Activated T-helper 2 cell treated with anti-CD3 and anti-CD28 coated beads, Interferon-gamma antibody, Interleukin-2, Interleukin-4, amounts not matched to agents 10 μg/mL and 5 μg/mL and 100 μg/mL, durations not matched to agents 14 hours and 24 hours and 36 hours (primary cell): ENCODE measurements at regions not wholly inside any gene's neighbourhood (a gene's known extent, or its start where the extent isn't known, plus 50 kb on each side); places are given as distances from the start of the nearest gene placed in this dataset.
"Not testable (repeated sequence)": the region's sequence is repeated elsewhere in the genome, so short reads cannot be mapped to it uniquely, and the experiment has no call there.

Experiments
- DNase-seq: peaks from one replicate; pipeline ENCODE4 v3.0.0; 2021; ENCODE audit warnings: low spot score
- H3K27ac Mint-ChIP-seq: one replicate; pipeline ENCODE4 v1.8.0; 2021; ENCODE audit warnings: mixed read lengths
- H3K27me3 Mint-ChIP-seq: one replicate; pipeline ENCODE4 v1.8.0; 2021; ENCODE audit warnings: low read depth, mixed read lengths
- H3K36me3 Mint-ChIP-seq: one replicate; pipeline ENCODE4 v1.8.0; 2021; ENCODE audit warnings: low read depth, mixed read lengths
- H3K4me1 Mint-ChIP-seq: one replicate; pipeline ENCODE4 v1.8.0; 2021; ENCODE audit warnings: low read depth, mixed read lengths
- H3K4me3 Mint-ChIP-seq: one replicate; pipeline ENCODE4 v1.8.0; 2021; ENCODE audit warnings: low read depth, mild to moderate bottlenecking, moderate library complexity, mixed read lengths
- H3K9me3 Mint-ChIP-seq: one replicate; pipeline ENCODE4 v1.8.0; 2021; ENCODE audit warnings: mixed read lengths
- intact Hi-C: fragments of 100-400 bp; cut with micrococcal nuclease; formaldehyde crosslinking; loops from one replicate; pipeline ENCODE4 v1.15.1; 2023

DNA sequence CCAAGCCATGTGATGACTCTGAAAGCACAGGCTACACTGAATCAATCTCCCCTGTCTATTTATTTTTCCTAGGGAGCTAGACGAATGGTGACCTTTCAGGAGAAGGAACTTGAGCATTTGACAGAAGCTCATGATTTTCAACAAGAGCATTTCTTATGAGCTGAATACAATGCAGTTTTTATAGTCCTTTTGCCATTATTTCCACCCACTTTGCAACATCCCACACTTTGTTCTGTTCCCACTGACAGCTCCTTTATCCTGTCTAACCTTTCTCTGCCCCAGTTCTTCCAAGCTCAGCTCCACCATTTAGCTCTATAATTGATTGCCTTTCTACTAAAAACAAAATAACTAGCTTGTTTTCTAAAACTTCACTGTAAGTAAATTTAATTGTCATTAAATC, 91.9 kb upstream of the PRSS1 start:
- Mint-ChIP-seq H3K4me1 (no peaks in the 10 kb centered on the region), H3K4me3 (no peak overlapping the region), H3K27me3 (peaks cover 22% of the 10 kb centered on the region), H3K9me3 (no peaks in the 10 kb centered on the region), H3K27ac (no peak overlapping the region), H3K36me3 (no peaks in the 10 kb centered on the region)
- no peak for DNase-seq
- intact Hi-C loops: no loop called here

GRCh38 chr7:142654398-142654797, 94.9 kb upstream of the PRSS1 start:
- peaks cover 18% of the 10 kb centered on the region for H3K27me3 Mint-ChIP-seq
- H3K4me1 Mint-ChIP-seq: no peaks in the 10 kb centered on the region
- DNase-seq: no peak
- no peak overlapping the region for H3K27ac Mint-ChIP-seq
- H3K36me3 Mint-ChIP-seq: no peaks in the 10 kb centered on the region
- intact Hi-C loops: no loop called here
- H3K9me3 Mint-ChIP-seq: no peaks in the 10 kb centered on the region
- H3K4me3 Mint-ChIP-seq: no peak overlapping the region

DNA sequence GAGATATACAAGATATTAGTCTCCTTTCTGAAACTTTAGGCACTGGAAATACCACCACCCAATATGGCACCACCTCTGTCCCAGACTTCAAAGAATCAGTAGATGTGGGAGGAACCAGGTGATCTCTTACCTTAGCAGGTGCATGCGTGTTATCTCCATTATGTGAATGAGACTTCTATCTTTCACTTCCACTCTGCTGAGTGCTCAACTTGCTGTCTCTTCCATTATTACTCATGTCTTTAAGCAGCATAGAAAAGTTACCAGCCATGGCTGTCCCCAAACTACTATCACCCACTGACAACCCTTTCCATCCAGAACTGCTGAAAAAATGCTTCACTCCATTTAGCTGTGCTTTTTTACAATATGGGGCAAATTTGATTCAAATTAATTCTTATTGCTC, 101.5 kb upstream of the PRSS1 start:
- intact Hi-C loops: no loop called here
- DNase-seq: no peak
- H3K4me3 Mint-ChIP-seq: no peak overlapping the region

DNA sequence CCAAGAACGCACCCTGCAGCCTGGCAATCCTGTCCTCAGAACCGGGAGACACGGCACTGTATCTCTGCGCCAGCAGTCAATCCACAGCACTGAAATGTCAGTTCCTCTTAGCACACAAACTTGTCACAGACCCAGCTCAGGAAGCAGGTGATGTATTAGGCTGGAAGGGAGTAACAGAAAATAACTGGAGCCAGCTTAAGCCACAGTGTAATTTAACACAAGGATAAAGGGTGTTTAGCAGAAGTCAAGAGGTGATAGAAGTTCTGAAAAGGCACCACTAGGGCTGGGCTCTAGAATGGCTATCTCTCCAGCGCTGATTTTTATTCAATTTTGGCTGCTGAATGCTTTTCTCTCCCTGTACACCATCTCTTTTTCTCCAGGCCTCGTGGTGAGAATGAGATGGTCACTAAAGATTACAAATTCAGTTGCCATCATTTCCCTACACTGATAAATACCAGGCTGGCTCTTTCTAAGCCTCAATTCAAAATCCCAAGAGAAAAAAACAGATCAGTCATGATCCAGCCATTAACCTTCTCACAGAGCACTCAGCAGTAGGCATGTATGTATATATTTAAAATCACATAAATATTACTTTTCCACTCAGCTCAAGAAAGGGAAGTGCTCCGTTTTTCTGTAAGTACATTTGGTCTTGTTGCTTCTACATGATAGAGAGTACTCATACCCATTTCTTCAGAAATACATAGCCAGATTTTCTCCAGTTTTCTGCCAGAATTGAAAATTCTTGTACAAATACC, 102.7 kb upstream of the PRSS1 start:
- Mint-ChIP-seq H3K9me3 (no peaks in the 10 kb centered on the region), H3K4me3 (peak overlapping the region; percentile 37), H3K27me3 (peaks cover 35% of the 10 kb centered on the region), H3K4me1 (peaks cover 1% of the 10 kb centered on the region), H3K27ac (no peak overlapping the region), H3K36me3 (no peaks in the 10 kb centered on the region)
- intact Hi-C loops: no loop called here
- DNase-seq: no peak

More for the DNA sequence above, 101.5 kb upstream of the PRSS1 start:
- Mint-ChIP-seq H3K27me3 (peaks cover 31% of the 10 kb centered on the region), H3K36me3 (no peaks in the 10 kb centered on the region), H3K4me1 (no peaks in the 10 kb centered on the region), H3K27ac (no peak overlapping the region), H3K9me3 (no peaks in the 10 kb centered on the region)

- peaks cover 33% of the 10 kb centered on the region for H3K27me3 Mint-ChIP-seq
- no peaks in the 10 kb centered on the region for H3K36me3 Mint-ChIP-seq
- peak overlapping the region; percentile 37 for H3K4me3 Mint-ChIP-seq
- no peaks in the 10 kb centered on the region for H3K9me3 Mint-ChIP-seq
- no peak overlapping the region for H3K27ac Mint-ChIP-seq
- no peak for DNase-seq
- peaks cover 1% of the 10 kb centered on the region for H3K4me1 Mint-ChIP-seq
- intact Hi-C loops: no loop called here
These were observed 103.5 kb upstream of the PRSS1 start for GRCh38 chr7:142645777-142646176.

GRCh38 chr7:142642316-142642715, 107.0 kb upstream of the PRSS1 start:
- H3K9me3 Mint-ChIP-seq: no peaks in the 10 kb centered on the region
- no peaks in the 10 kb centered on the region for H3K36me3 Mint-ChIP-seq
- no peak for DNase-seq
- H3K27me3 Mint-ChIP-seq: peaks cover 20% of the 10 kb centered on the region
- no peak overlapping the region for H3K27ac Mint-ChIP-seq
- H3K4me3 Mint-ChIP-seq: no peak overlapping the region
- intact Hi-C loops: no loop called here
- peaks cover 6% of the 10 kb centered on the region for H3K4me1 Mint-ChIP-seq

GRCh38 chr7:142641252-142641651, 108.0 kb upstream of the PRSS1 start:
- H3K36me3 Mint-ChIP-seq, intact Hi-C loops, DNase-seq, H3K27ac Mint-ChIP-seq, H3K4me3 Mint-ChIP-seq, H3K9me3 Mint-ChIP-seq: not testable (repeated sequence)
- Mint-ChIP-seq H3K27me3 (peaks cover 20% of the 10 kb centered on the region), H3K4me1 (peaks cover 12% of the 10 kb centered on the region)

- intact Hi-C loops: no loop called here
- Mint-ChIP-seq H3K9me3 (no peaks in the 10 kb centered on the region), H3K27ac (no peak overlapping the region), H3K36me3 (no peaks in the 10 kb centered on the region), H3K27me3 (peaks cover 11% of the 10 kb centered on the region), H3K4me1 (peaks cover 12% of the 10 kb centered on the region), H3K4me3 (no peak overlapping the region)
- DNase-seq: no peak
These were observed 110.7 kb upstream of the PRSS1 start for GRCh38 chr7:142638581-142638980.

DNA sequence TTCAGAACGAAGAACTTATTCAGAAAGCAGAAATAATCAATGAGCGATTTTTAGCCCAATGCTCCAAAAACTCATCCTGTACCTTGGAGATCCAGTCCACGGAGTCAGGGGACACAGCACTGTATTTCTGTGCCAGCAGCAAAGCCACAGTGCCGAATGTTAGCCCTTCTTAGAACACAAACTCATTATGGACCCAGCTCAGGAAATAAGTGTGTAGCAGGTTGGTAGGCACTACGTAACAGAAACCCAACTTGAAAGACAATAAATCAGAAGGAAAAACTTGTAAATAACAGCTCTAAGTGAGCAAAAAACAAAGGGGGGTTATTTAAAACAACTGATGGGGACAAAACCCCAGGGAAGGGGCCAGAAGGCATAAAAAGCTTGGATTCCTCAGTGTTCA, 112.0 kb upstream of the PRSS1 start:
- H3K9me3 Mint-ChIP-seq: no peaks in the 10 kb centered on the region
- H3K36me3 Mint-ChIP-seq: no peaks in the 10 kb centered on the region
- H3K4me3 Mint-ChIP-seq: peak overlapping the region; percentile 80
- H3K27ac Mint-ChIP-seq: peak overlapping the region; percentile 97
- H3K4me1 Mint-ChIP-seq: peaks cover 15% of the 10 kb centered on the region
- no peak for DNase-seq
- intact Hi-C loops: loop anchor here (2.0 kb wide), 1 partner anchor 148 kb away; no protein-coding TSS in a partner anchor
- peaks cover 9% of the 10 kb centered on the region for H3K27me3 Mint-ChIP-seq

DNA sequence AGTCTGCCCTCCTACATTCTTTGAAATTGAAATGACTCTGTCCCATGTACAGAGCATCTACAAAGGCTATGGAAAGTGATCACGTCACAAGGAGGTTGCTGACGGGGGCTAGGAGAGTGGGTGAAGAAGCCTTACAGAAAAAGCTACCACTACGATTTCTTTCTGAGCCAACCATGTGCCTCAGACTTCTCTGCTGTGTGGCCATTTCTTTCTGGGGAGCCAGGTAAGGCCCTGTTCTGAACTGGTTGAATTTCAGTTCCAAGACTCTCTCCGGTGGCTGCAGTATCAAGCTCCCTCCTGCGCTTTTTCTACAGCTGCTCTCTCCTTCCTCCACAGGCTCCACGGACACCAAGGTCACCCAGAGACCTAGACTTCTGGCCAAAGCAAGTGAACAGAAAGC, 112.5 kb upstream of the PRSS1 start:
- intact Hi-C loops: loop anchor here (2.0 kb wide), 1 partner anchor 148 kb away; no protein-coding TSS in a partner anchor

DNA sequence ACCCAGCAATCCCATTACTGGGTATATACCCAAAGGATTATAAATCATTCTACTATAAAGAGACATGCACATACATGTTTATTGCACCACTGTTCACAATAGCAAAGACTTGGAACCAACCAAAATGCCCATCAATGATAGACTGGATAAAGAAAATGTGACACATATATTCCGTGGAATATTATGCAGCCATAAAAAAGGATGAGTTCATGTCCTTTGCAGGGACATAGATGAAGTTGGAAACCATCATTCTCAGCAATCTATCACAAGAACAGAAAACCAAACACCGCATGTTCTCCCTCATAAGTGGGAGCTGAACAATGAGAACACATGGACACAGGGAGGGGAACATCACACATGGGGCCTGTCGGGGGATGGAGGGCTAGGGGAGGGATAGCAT, 113.2 kb upstream of the PRSS1 start:
- intact Hi-C loops: loop anchor here (2.0 kb wide), 1 partner anchor 149 kb away; no protein-coding TSS in a partner anchor
- not testable (repeated sequence) for H3K27ac Mint-ChIP-seq, DNase-seq, H3K36me3 Mint-ChIP-seq, H3K9me3 Mint-ChIP-seq
- Mint-ChIP-seq H3K27me3 (peaks cover 15% of the 10 kb centered on the region), H3K4me3 (peak overlapping the region; percentile 21), H3K4me1 (peaks cover 15% of the 10 kb centered on the region)

More for the DNA sequence above, 112.5 kb upstream of the PRSS1 start:
- Mint-ChIP-seq H3K27ac (peak overlapping the region; percentile 97), H3K4me1 (peaks cover 15% of the 10 kb centered on the region), H3K36me3 (no peaks in the 10 kb centered on the region), H3K4me3 (peak overlapping the region; percentile 80), H3K9me3 (no peaks in the 10 kb centered on the region), H3K27me3 (peaks cover 11% of the 10 kb centered on the region)
- DNase-seq: no peak

DNA sequence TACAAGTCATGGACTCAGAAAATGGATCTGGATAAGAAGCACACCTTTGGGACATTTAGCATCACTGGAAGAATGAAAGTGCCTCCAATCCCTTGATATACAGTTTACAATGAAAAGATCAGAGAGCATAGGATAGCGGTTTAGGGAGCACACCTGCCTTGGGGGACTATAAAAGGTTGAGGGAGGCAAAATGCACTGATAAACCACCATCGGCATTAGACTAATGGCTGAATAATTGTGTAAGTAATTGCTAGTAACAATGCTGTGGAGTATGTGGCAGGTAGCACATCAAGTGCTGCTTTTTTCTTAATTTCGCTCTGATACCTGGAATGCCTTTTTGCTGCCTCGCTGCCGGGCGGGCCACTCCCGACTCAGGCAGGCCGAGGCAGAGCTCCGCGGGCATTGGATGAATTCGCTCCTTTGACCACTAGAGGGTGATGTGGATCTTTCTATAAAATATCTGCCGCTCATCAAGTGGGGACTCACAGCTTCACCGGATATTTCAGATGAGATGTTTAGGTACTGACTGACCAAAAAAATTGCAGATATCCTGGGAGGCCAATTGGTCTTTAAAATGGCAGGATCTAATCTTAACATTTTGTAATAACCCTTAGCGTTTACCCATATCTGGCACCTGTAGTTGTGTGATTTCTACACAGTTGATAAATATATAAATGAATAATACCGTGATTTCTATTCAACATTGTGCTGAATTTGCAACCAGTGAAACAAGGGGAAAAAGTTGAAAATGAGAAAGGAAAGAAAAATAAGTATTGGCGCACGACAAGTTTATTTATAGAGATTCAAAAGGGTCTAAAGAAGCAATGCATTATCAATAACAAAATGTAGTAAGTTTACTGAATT, 116.8 kb upstream of the PRSS1 start:
- no peak overlapping the region for H3K27ac Mint-ChIP-seq
- no peak overlapping the region for H3K4me3 Mint-ChIP-seq
- no peaks in the 10 kb centered on the region for H3K36me3 Mint-ChIP-seq
- peak; percentile 33 for DNase-seq
- H3K9me3 Mint-ChIP-seq: no peaks in the 10 kb centered on the region
- H3K27me3 Mint-ChIP-seq: peaks cover 16% of the 10 kb centered on the region
- intact Hi-C loops: loop anchor here (5.0 kb wide), 3 partner anchors 35 to 95 kb away; no protein-coding TSS in a partner anchor
- H3K4me1 Mint-ChIP-seq: peaks cover 11% of the 10 kb centered on the region
